Chondrocyte (in vitro differentiated cells): ENCODE measurements at regions not wholly inside any gene's neighbourhood (a gene's known extent, or its start where the extent isn't known, plus 50 kb on each side); places are given as distances from the start of the nearest gene placed in this dataset.

Source experiments
- DNase-seq: peaks from one replicate; pipeline ENCODE4 v3.0.0; 2021; ENCODE audit warnings: mixed read lengths, low spot score
- H3K27ac Mint-ChIP-seq: one replicate; pipeline ENCODE4 v1.8.0; 2021; ENCODE audit warnings: mild to moderate bottlenecking, moderate library complexity, mixed read lengths; ENCODE audit not compliant: unreplicated experiment
- H3K27me3 Mint-ChIP-seq: 2 replicates; pipeline ENCODE4 v1.8.0; 2021; ENCODE audit warnings: low read depth, mixed read lengths
- H3K36me3 Mint-ChIP-seq: 2 replicates; pipeline ENCODE4 v1.8.0; 2021; ENCODE audit warnings: low read depth, mixed read lengths
- H3K4me1 Mint-ChIP-seq: 2 replicates; pipeline ENCODE4 v1.8.0; 2021; ENCODE audit warnings: low read depth, mild to moderate bottlenecking, mixed read lengths
- H3K4me3 Mint-ChIP-seq: one replicate; pipeline ENCODE4 v1.8.0; 2021; ENCODE audit warnings: mild to moderate bottlenecking, moderate library complexity, mixed read lengths; ENCODE audit not compliant: unreplicated experiment
- H3K9me3 Mint-ChIP-seq: 2 replicates; pipeline ENCODE4 v1.8.0; 2021; ENCODE audit warnings: low read depth, mixed read lengths
- CTCF ChIP-seq: fragments of 200-600 bp; sonication (generic); IDR thresholded peaks from 2 replicates; pipeline ENCODE4 v1.5.0; 2021; ENCODE audit warnings: antibody characterized with exemption, mild to moderate bottlenecking, moderate library complexity

GRCh38 chr12:127930122-127930521 is 336.8 kb upstream of the TMEM132C start:
- Mint-ChIP-seq H3K4me3 (no peak overlapping the region), H3K4me1 (peaks cover 39% of the 10 kb centered on the region), H3K27ac (no peak overlapping the region), H3K36me3 (no peaks in the 10 kb centered on the region), H3K27me3 (no peaks in the 10 kb centered on the region), H3K9me3 (no peaks in the 10 kb centered on the region)
- DNase-seq = no peak
- no peak for TF ChIP-seq CTCF

- H3K4me3 Mint-ChIP-seq = no peak overlapping the region
- no peak for TF ChIP-seq CTCF
- no peaks in the 10 kb centered on the region for H3K27me3 Mint-ChIP-seq
- peaks cover 15% of the 10 kb centered on the region for H3K4me1 Mint-ChIP-seq
- no peaks in the 10 kb centered on the region for H3K36me3 Mint-ChIP-seq
- DNase-seq = no peak
- no peaks in the 10 kb centered on the region for H3K9me3 Mint-ChIP-seq
- H3K27ac Mint-ChIP-seq = no peak overlapping the region
Measured at GRCh38 chr12:127934409-127934808, 332.6 kb upstream of the TMEM132C start.

GRCh38 chr12:127936463-127936862 is 330.5 kb upstream of the TMEM132C start:
- H3K27ac Mint-ChIP-seq = no peak overlapping the region
- no peaks in the 10 kb centered on the region for H3K36me3 Mint-ChIP-seq
- H3K4me3 Mint-ChIP-seq = no peak overlapping the region
- H3K27me3 Mint-ChIP-seq = no peaks in the 10 kb centered on the region
- H3K9me3 Mint-ChIP-seq = no peaks in the 10 kb centered on the region
- H3K4me1 Mint-ChIP-seq = peaks cover 4% of the 10 kb centered on the region
- no peak for TF ChIP-seq CTCF
- no peak for DNase-seq

GRCh38 chr12:127941332-127941731 is 325.6 kb upstream of the TMEM132C start:
- Mint-ChIP-seq H3K36me3 (no peaks in the 10 kb centered on the region), H3K27ac (no peak overlapping the region), H3K9me3 (no peaks in the 10 kb centered on the region), H3K4me3 (no peak overlapping the region), H3K27me3 (no peaks in the 10 kb centered on the region), H3K4me1 (peaks cover 6% of the 10 kb centered on the region)
- DNase-seq = no peak
- no peak for TF ChIP-seq CTCF

GRCh38 chr12:127942981-127943380 is 324.0 kb upstream of the TMEM132C start:
- no peak overlapping the region for H3K4me3 Mint-ChIP-seq
- H3K9me3 Mint-ChIP-seq = no peaks in the 10 kb centered on the region
- no peak for TF ChIP-seq CTCF
- DNase-seq = no peak
- H3K36me3 Mint-ChIP-seq = no peaks in the 10 kb centered on the region
- H3K27me3 Mint-ChIP-seq = no peaks in the 10 kb centered on the region
- peaks cover 6% of the 10 kb centered on the region for H3K4me1 Mint-ChIP-seq
- no peak overlapping the region for H3K27ac Mint-ChIP-seq
